HCT116 (cell line): ENCODE measurements at regions not wholly inside any gene's neighbourhood (a gene's known extent, or its start where the extent isn't known, plus 50 kb on each side); places are given as distances from the start of the nearest gene placed in this dataset.

Experiments used
- ATF3 ChIP-seq: IDR thresholded peaks from 2 replicates; pipeline ENCODE4 v1.6.1; 2012
- CTCF ChIP-seq, 3 experiments: fragments of 200-600 bp in 1 of 3; sonication (generic) in 1 of 3; IDR thresholded peaks in 2 of 3; conservative IDR thresholded peaks in 1 of 3; 2 replicates each; pipeline ENCODE4 v1.5.1; 2012 to 2017; ENCODE audit warnings: low read depth in 2 of 3, low read length in 2 of 3, antibody characterized with exemption in 1 of 3, borderline replicate concordance in 1 of 3, control low read depth in 1 of 3, mild to moderate bottlenecking in 1 of 3, mixed read lengths in 1 of 3, mixed run types in 1 of 3, moderate library complexity in 1 of 3; ENCODE audit not compliant: insufficient read depth in 1 of 3
- EZH2 ChIP-seq: fragments of 200-600 bp; sonication (generic); IDR thresholded peaks from 2 replicates; pipeline ENCODE4 v1.6.1; 2017; ENCODE audit warnings: antibody characterized with exemption, mixed run types
- FOSL1 ChIP-seq: IDR thresholded peaks from 2 replicates; pipeline ENCODE4 v1.6.1; 2012; ENCODE audit warnings: low read depth
- POLR2A ChIP-seq: IDR thresholded peaks from 2 replicates; pipeline ENCODE4 v1.7.0; 2011; ENCODE audit warnings: borderline replicate concordance; ENCODE audit not compliant: insufficient read depth, insufficient read length; ENCODE audit errors: extremely low read depth
- POLR2AphosphoS5 ChIP-seq: IDR thresholded peaks from 2 replicates; pipeline ENCODE4 v1.6.1; 2011; ENCODE audit warnings: mild to moderate bottlenecking, low read depth, low read length, moderate library complexity
- RAD21 ChIP-seq: IDR thresholded peaks from 2 replicates; pipeline ENCODE4 v1.6.1; 2012; ENCODE audit warnings: low read depth, mild to moderate bottlenecking
- REST ChIP-seq: IDR thresholded peaks from 2 replicates; pipeline ENCODE4 v1.6.1; 2012; ENCODE audit warnings: low read depth
- TCF7L2 ChIP-seq: IDR thresholded peaks from 2 replicates; pipeline ENCODE4 v1.7.0; 2011; ENCODE audit warnings: borderline replicate concordance, inconsistent platforms; ENCODE audit not compliant: insufficient read depth, insufficient read length; ENCODE audit errors: extremely low read depth
- ZNF274 ChIP-seq: fragments of 200-500 bp; sonication (Bioruptor generic); IDR thresholded peaks from 2 replicates; pipeline ENCODE4 v1.6.1; 2014; ENCODE audit warnings: mild to moderate bottlenecking, low read depth, low read length, inconsistent platforms

- TF ChIP-seq ZNF274 (no peak), TCF7L2 (no peak), CTCF (IDR thresholded peaks at IDR 0.05 in 2 of 3, conservative IDR thresholded peaks at IDR 0.05 in 1 of 3; ENCODE audit: borderline replicate concordance in 1 of 3, insufficient read depth in 1 of 3, low read depth in 2 of 3, low read length in 2 of 3) (no peak), EZH2 (no peak), ATF3 (no peak), REST (no peak), POLR2AphosphoS5 (no peak), RAD21 (no peak), FOSL1 (no peak), POLR2A (no peak)
These were observed 82.3 kb upstream of the PLCB4 start for GRCh38 chr20:8986631-8987030.
